Smooth muscle cell (in vitro differentiated cells): ENCODE measurements at regions not wholly inside any gene's neighbourhood (a gene's known extent, or its start where the extent isn't known, plus 50 kb on each side); places are given as distances from the start of the nearest gene placed in this dataset.

Experiments
- DNase-seq: peaks from one replicate; lab custom pipeline; 2025; ENCODE audit not compliant: unreplicated experiment; lab: John Stamatoyannopoulos, UW
- H2AFZ ChIP-seq: fragments of 200-600 bp; sonication (generic); 2 replicates; pipeline ENCODE4 v1.6.0; 2016; ENCODE audit warnings: antibody characterized with exemption, low read depth, mild to moderate bottlenecking
- H3F3A ChIP-seq: fragments of 200-600 bp; sonication (generic); 2 replicates; pipeline ENCODE4 v1.6.0; 2017; ENCODE audit warnings: antibody characterized with exemption, low read depth
- H3K27ac ChIP-seq: fragments of 200-600 bp; sonication (generic); 2 replicates; pipeline ENCODE4 v1.5.1; 2016; ENCODE audit warnings: low read depth, mild to moderate bottlenecking
- H3K27me3 ChIP-seq: fragments of 200-600 bp; sonication (generic); 2 replicates; pipeline ENCODE4 v1.6.1; 2016; ENCODE audit warnings: low read depth, mild to moderate bottlenecking
- H3K36me3 ChIP-seq: fragments of 200-600 bp; sonication (generic); 2 replicates; pipeline ENCODE4 v1.5.1; 2016; ENCODE audit warnings: low read depth
- H3K4me1 ChIP-seq: fragments of 200-600 bp; sonication (generic); 2 replicates; pipeline ENCODE4 v1.5.1; 2016; ENCODE audit warnings: low read depth
- H3K4me2 ChIP-seq: fragments of 200-600 bp; sonication (generic); 2 replicates; pipeline ENCODE4 v1.6.0; 2016; ENCODE audit warnings: mild to moderate bottlenecking
- H3K4me3 ChIP-seq: fragments of 200-600 bp; sonication (generic); 2 replicates; pipeline ENCODE4 v1.5.1; 2016; ENCODE audit warnings: mild to moderate bottlenecking
- H3K79me2 ChIP-seq: fragments of 200-600 bp; sonication (generic); 2 replicates; pipeline ENCODE4 v1.6.0; 2016; ENCODE audit warnings: low read depth, mild to moderate bottlenecking
- H3K9ac ChIP-seq: fragments of 200-600 bp; sonication (generic); 2 replicates; pipeline ENCODE4 v1.6.0; 2016; ENCODE audit warnings: low read depth
- H3K9me3 ChIP-seq: fragments of 200-600 bp; sonication (generic); replicated peaks from 2 replicates; pipeline ENCODE4 v1.5.1; 2016; ENCODE audit warnings: low read depth
- H4K20me1 ChIP-seq: fragments of 200-600 bp; sonication (generic); 2 replicates; pipeline ENCODE4 v1.6.0; 2016; ENCODE audit warnings: low read depth
- CTCF ChIP-seq: fragments of 200-600 bp; sonication (generic); IDR thresholded peaks from 2 replicates; pipeline ENCODE4 v1.5.1; 2017; ENCODE audit warnings: borderline replicate concordance, mild to moderate bottlenecking, antibody characterized with exemption; ENCODE audit not compliant: insufficient read depth, poor library complexity, severe bottlenecking
- WGBS: methylation state at CpG from one replicate; pipeline ENCODE4 v1.1.7; 2016; ENCODE audit warnings: low lambda C conversion rate; 5-methylcytosine and 5-hydroxymethylcytosine counted together

DNA sequence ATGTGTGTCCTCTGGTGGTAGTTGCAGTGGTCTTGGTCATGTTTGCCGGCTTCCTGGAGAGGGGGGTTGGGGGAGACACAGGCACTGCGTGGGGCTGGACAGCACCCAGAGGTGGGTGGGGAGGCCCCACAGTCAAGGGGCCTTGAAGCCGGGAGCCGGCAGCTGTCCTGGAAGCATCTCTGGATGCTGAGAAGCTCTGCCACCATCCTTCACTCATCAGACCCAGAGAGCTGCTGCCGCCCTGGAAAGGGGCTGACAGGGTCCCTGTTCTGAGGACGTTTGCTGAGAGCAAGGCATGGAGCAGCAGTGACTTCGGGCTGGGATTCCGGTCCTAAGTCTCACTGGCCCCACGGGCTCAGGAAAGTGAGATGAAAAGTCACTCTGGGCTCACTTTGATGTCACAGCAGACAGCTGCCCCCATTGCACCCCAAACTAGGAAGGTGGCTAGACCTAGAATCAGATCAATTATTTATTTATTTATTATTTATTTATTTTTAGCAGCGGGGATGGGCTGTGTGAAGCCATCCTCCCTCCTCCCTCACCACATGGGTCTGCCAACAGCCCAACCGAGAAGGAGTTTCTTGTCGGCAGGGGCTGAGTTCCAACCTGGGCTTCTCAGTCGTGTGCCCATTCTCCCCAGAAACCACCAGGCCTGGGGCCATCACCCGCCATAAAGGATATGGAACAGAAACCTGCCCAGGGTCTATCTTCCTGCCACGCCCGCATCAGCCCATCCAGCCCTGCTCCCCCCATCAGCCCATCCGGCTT, 547.4 kb downstream of the PTPRU start:
- Histone ChIP-seq H3K9me3 (no peaks in the 10 kb centered on the region), H2AFZ (no peak overlapping the region), H4K20me1 (no peaks in the 10 kb centered on the region), H3K27ac (no peak overlapping the region), H3K27me3 (peaks cover 28% of the 10 kb centered on the region), H3K9ac (no peak overlapping the region), H3K36me3 (no peaks in the 10 kb centered on the region), H3F3A (no peaks in the 10 kb centered on the region), H3K4me3 (no peak overlapping the region), H3K4me2 (no peak overlapping the region), H3K4me1 (no peaks in the 10 kb centered on the region), H3K79me2 (no peaks in the 10 kb centered on the region)
- no peak for TF ChIP-seq CTCF
- 85% methylated on average over 17 of the region's 17 CpGs for WGBS
- DNase-seq, result no peak

- H3K36me3 ChIP-seq, result no peaks in the 10 kb centered on the region
- H2AFZ ChIP-seq, result no peak overlapping the region
- H3K9me3 ChIP-seq, result no peaks in the 10 kb centered on the region
- no peak for TF ChIP-seq CTCF
- H3K27ac ChIP-seq, result no peak overlapping the region
- no peak overlapping the region for H3K4me3 ChIP-seq
- H4K20me1 ChIP-seq, result no peaks in the 10 kb centered on the region
- H3K4me1 ChIP-seq, result no peaks in the 10 kb centered on the region
- WGBS, result 81% methylated on average over 6 of the region's 6 CpGs
- no peak overlapping the region for H3K4me2 ChIP-seq
- no peaks in the 10 kb centered on the region for H3F3A ChIP-seq
- no peak overlapping the region for H3K9ac ChIP-seq
- no peak for DNase-seq
- no peaks in the 10 kb centered on the region for H3K79me2 ChIP-seq
- H3K27me3 ChIP-seq, result peaks cover 28% of the 10 kb centered on the region
Observed at GRCh38 chr1:29782846-29783507, 546.7 kb downstream of the PTPRU start.

- H3K4me2 ChIP-seq, result no peak overlapping the region
- no peaks in the 10 kb centered on the region for H3K36me3 ChIP-seq
- no peaks in the 10 kb centered on the region for H3F3A ChIP-seq
- TF ChIP-seq CTCF, result no peak
- no peak overlapping the region for H2AFZ ChIP-seq
- H3K9me3 ChIP-seq, result no peaks in the 10 kb centered on the region
- no peak for DNase-seq
- no peak overlapping the region for H3K27ac ChIP-seq
- H4K20me1 ChIP-seq, result no peaks in the 10 kb centered on the region
- peaks cover 28% of the 10 kb centered on the region for H3K27me3 ChIP-seq
- 84% methylated on average over 5 of the region's 5 CpGs for WGBS
- no peaks in the 10 kb centered on the region for H3K4me1 ChIP-seq
- H3K9ac ChIP-seq, result no peak overlapping the region
- H3K79me2 ChIP-seq, result no peaks in the 10 kb centered on the region
- no peak overlapping the region for H3K4me3 ChIP-seq
Observed at GRCh38 chr1:29779146-29779545, 542.8 kb downstream of the PTPRU start.
